Astrocyte of the cerebellum (primary cell): ENCODE measurements at regions not wholly inside any gene's neighbourhood (a gene's known extent, or its start where the extent isn't known, plus 50 kb on each side); places are given as distances from the start of the nearest gene placed in this dataset.

Experiments
- DNase-seq: peaks from one replicate; pipeline ENCODE4 v3.0.0-alpha.2; 2011; ENCODE audit warnings: low read depth
- H3K4me3 ChIP-seq: 2 replicates; pipeline ENCODE4 v1.5.1; 2011; ENCODE audit warnings: mild to moderate bottlenecking, low read depth, low read length, moderate library complexity
- in situ Hi-C: cut with HindIII; loops from 2 replicates; pipeline ENCODE4 v1.10.0; 2017; ENCODE audit warnings: low sequenced_read_pairs
- TF ChIP-seq, protein P1 (sequence below): IDR thresholded peaks from 2 replicates; pipeline ENCODE4 v1.5.1; 2012; ENCODE audit warnings: low read length, low read depth, moderate library complexity, mild to moderate bottlenecking; ENCODE audit errors: missing control alignments

GRCh38 chr18:10060469-10060782, 146.6 kb downstream of the VAPA start:
- DNase-seq = no peak
- in situ Hi-C loops = no loop called here
- no peak overlapping the region for H3K4me3 ChIP-seq
- TF ChIP-seq, protein P1, sequence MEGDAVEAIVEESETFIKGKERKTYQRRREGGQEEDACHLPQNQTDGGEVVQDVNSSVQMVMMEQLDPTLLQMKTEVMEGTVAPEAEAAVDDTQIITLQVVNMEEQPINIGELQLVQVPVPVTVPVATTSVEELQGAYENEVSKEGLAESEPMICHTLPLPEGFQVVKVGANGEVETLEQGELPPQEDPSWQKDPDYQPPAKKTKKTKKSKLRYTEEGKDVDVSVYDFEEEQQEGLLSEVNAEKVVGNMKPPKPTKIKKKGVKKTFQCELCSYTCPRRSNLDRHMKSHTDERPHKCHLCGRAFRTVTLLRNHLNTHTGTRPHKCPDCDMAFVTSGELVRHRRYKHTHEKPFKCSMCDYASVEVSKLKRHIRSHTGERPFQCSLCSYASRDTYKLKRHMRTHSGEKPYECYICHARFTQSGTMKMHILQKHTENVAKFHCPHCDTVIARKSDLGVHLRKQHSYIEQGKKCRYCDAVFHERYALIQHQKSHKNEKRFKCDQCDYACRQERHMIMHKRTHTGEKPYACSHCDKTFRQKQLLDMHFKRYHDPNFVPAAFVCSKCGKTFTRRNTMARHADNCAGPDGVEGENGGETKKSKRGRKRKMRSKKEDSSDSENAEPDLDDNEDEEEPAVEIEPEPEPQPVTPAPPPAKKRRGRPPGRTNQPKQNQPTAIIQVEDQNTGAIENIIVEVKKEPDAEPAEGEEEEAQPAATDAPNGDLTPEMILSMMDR = no peak

GRCh38 chr18:10060841-10061240, 147.0 kb downstream of the VAPA start:
- in situ Hi-C loops = no loop called here

DNA sequence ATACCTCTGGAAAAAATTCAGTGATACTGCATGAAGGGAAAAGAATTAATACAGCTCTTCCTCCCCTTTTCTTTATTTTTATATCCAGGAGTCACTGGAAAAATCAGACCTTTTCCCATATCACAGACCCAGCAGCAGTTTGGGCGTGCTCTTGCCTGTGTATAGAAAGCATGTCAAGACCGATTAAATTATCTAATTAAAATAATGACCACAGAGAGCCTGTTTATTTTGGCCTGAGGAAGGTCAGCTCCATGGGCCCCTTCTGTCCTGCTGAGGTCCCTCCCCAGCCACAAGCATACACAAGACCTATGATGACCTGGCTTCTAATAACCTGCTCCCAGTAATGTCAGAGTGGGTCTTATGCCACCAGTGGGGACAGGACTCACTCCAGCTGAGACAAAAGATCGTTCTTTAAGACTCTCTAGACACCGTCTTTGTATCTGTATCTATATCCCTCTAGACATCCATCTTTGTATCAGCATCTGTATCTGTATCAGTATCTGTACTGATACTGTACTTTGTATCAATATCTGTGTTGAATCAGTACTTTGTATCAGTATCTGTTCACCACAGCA, 147.8 kb downstream of the VAPA start:
- no peak for DNase-seq
- TF ChIP-seq, protein P1 = no peak
- in situ Hi-C loops = no loop called here
- H3K4me3 ChIP-seq = no peak overlapping the region

More at GRCh38 chr18:10060841-10061240, 147.0 kb downstream of the VAPA start:
- TF ChIP-seq, protein P1 = no peak
- no peak overlapping the region for H3K4me3 ChIP-seq
- DNase-seq = no peak

DNA sequence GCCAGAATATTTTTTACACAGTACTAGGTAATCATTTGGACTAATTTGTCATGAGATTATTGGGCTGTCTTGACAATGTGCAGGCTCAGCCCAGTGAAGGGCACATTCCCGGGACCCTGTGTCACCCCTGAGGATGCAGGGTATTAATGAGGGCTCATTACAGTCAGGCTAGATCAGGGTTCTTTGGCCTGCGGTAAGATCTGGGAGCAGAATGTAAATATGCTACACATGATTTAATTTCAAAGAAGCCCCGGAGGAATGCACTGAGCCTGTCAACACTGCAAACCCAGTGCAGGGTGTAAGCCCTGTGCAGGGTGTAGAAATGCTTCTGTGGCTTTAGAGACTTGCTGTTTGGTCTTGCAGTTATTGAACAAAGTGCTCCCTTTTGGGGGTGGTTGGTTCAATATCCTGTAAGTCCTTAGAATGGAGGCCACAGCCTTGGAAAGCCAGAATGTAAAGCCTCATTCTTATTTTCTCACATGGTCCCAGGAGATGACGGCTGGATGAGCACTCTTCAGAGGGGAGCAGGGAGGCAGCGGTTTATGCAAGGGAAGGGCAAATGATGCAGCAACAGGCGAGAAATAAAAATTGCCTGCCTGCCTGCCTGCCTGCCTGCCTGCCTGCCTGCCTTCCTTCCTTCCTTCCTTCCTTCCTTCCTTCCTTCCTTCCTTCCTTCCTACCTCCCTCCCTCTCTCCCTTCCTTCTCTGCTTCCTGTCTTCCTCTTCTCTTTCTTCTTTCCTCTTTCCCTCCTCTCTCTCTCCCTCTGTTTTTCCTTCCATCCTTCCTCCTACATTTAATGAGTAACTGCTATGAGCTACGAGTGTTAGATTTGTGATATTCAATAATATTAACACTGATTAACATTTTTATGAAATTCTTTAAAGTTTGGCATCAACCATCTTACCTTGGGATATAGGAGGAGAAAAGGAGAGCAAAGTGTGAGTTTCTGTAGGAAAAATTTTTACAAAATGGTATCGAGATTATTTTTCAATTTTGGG, 148.8 kb downstream of the VAPA start:
- H3K4me3 ChIP-seq = no peak overlapping the region
- DNase-seq = no peak
- TF ChIP-seq, protein P1 = no peak
- in situ Hi-C loops = no loop called here

DNA sequence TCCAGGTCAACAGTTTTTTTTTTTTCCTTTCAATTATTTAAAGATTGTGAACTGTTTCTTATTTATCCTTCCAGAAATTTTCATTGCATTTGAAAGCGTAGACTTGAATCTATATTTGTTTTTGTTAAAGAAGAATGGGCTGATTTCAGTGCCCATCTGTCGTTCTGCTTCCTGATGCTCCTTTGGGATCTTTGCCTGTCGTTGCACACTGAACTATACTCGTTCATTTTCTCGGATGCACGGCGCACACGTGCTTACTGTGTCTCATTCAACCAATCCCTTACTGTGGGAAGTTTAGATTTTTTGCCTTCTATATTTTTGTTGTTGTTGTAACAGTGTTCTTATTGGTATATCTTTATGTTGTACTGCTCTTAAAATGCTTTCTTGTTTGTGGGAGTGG, 149.7 kb downstream of the VAPA start:
- in situ Hi-C loops = no loop called here
- H3K4me3 ChIP-seq = no peak overlapping the region

DNA sequence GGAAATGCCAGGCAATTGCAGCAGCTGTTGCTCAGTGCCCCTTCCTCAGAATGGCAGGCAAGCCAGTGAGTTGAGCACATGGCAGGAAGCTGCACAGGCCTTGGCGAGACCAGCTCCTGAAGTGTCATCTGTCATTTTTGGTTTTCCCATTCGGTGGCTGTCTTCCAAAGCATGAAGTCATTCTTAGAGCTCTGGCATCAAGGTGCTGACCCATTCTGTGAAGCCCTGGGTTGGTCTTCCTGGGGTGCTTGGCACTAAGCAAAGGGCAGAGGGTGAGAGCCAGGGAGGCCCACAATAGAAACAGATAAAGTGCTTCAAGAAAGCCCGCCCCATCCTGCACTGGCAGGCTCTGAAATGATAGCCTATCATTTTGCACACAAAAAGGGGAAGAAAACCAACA, 150.5 kb downstream of the VAPA start:
- H3K4me3 ChIP-seq = no peak overlapping the region
- DNase-seq = no peak
- in situ Hi-C loops = no loop called here
- TF ChIP-seq, protein P1 = no peak

More for the DNA sequence above, 149.7 kb downstream of the VAPA start:
- TF ChIP-seq, protein P1 = no peak
- no peak for DNase-seq
